GM12891 (cell line): ENCODE measurements at regions not wholly inside any gene's neighbourhood (a gene's known extent, or its start where the extent isn't known, plus 50 kb on each side); places are given as distances from the start of the nearest gene placed in this dataset.

ENCODE experiments used
- POLR2A ChIP-seq: IDR thresholded peaks from 2 replicates; pipeline ENCODE4 v1.6.1; 2011; ENCODE audit warnings: low read depth, low read length, control low read depth
- POLR2AphosphoS5 ChIP-seq: IDR thresholded peaks from 2 replicates; pipeline ENCODE4 v1.6.1; 2011; ENCODE audit warnings: low read depth, low read length, control low read depth
- POU2F2 ChIP-seq: IDR thresholded peaks from 2 replicates; pipeline ENCODE4 v1.6.1; 2011; ENCODE audit warnings: low read depth, mild to moderate bottlenecking, control low read depth, low read length, moderate library complexity
- SPI1 ChIP-seq: IDR thresholded peaks from 2 replicates; pipeline ENCODE4 v1.6.1; 2011; ENCODE audit warnings: low read depth, low read length, control low read depth
- TAF1 ChIP-seq: IDR thresholded peaks from 2 replicates; pipeline ENCODE4 v1.6.1; 2011; ENCODE audit warnings: low read depth, low read length, control low read depth

- TF ChIP-seq SPI1 (no peak), POLR2A (no peak), POLR2AphosphoS5 (no peak), POU2F2 (no peak), TAF1 (no peak)
Observed at GRCh38 chr14:86999036-86999435, 993.9 kb downstream of the GALC start.
